ENCODE measurements at regions not wholly inside any gene's neighbourhood (a gene's known extent, or its start where the extent isn't known, plus 50 kb on each side); places are given as distances from the start of the nearest gene placed in this dataset.

DNA sequence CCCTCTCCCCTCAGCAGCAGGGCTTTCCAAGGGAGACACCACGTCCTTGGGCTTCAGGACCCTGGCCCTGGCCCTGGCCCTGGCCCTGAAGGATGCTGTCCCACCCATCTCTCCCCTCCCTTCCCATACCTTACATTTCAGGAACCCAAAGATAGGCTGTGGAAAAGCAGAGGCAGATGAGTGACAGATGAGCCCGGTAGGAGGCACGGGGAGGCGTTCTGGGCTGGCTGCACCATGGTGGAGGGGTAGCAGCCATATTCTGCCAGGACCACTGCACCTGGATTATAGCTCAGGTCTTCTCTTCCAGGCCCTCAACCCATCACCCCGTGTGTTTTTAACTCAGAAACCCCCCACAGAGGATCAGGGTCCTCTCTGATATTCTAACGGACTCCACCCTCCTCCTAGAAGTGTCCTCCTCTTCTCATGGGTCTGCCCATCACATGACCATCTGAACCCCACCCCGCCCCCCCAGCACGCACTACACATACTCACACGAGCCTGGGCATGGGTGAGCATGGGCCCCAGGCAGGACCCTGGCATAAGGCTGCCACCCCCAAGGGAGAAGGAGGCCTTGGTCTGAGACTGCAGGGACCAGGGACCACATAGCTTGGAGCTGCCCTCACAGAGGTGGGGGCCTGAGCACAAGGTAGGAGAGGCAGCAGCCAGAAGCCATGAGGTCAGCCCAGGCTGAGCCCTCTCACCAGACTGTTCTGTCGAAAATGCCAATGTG is 220.8 kb upstream of the CDH4 start:
- TF ChIP-seq, protein P1, sequence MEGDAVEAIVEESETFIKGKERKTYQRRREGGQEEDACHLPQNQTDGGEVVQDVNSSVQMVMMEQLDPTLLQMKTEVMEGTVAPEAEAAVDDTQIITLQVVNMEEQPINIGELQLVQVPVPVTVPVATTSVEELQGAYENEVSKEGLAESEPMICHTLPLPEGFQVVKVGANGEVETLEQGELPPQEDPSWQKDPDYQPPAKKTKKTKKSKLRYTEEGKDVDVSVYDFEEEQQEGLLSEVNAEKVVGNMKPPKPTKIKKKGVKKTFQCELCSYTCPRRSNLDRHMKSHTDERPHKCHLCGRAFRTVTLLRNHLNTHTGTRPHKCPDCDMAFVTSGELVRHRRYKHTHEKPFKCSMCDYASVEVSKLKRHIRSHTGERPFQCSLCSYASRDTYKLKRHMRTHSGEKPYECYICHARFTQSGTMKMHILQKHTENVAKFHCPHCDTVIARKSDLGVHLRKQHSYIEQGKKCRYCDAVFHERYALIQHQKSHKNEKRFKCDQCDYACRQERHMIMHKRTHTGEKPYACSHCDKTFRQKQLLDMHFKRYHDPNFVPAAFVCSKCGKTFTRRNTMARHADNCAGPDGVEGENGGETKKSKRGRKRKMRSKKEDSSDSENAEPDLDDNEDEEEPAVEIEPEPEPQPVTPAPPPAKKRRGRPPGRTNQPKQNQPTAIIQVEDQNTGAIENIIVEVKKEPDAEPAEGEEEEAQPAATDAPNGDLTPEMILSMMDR (IDR thresholded peaks at IDR 0.05) = no peak
- TF ChIP-seq SIN3A (IDR thresholded peaks at IDR 0.05; ENCODE audit: borderline replicate concordance, insufficient read depth, low read depth, low read length) (no peak), POLR2AphosphoS5 (IDR thresholded peaks at IDR 0.05; ENCODE audit: low read depth, low read length) (no peak)

All from Panc1 (cell line).